OCI-LY3 (cell line): ENCODE measurements at regions not wholly inside any gene's neighbourhood (a gene's known extent, or its start where the extent isn't known, plus 50 kb on each side); places are given as distances from the start of the nearest gene placed in this dataset.

Source experiments
- H2AFZ ChIP-seq: fragments of 200-600, 300-600 bp; shearing (Covaris generic); 2 replicates; pipeline ENCODE4 v1.6.0; 2014; ENCODE audit warnings: antibody characterized with exemption, low read depth, low read length
- H3K27ac ChIP-seq: fragments of 200-600, 300-600 bp; sonication (generic); 2 replicates; pipeline ENCODE4 v1.5.1; 2014; ENCODE audit warnings: mild to moderate bottlenecking, low read length, moderate library complexity, mixed read lengths
- H3K27me3 ChIP-seq: fragments of 200-600, 300-600 bp; sonication (generic); 2 replicates; pipeline ENCODE4 v1.6.1; 2014; ENCODE audit warnings: low read depth, low read length, mixed read lengths
- H3K36me3 ChIP-seq: fragments of 200-600, 300-600 bp; sonication (generic); replicated peaks from 2 replicates; pipeline ENCODE3; 2014; ENCODE audit warnings: low read depth, low read length, mixed read lengths
- H3K4me1 ChIP-seq: fragments of 300-600, 200-600 bp; sonication (generic); 2 replicates; pipeline ENCODE4 v1.6.1; 2014; ENCODE audit warnings: low read length, mixed read lengths
- H3K4me2 ChIP-seq: fragments of 200-600, 300-600 bp; sonication (generic); 2 replicates; pipeline ENCODE4 v1.6.1; 2014; ENCODE audit warnings: low read length, mixed read lengths
- H3K4me3 ChIP-seq: fragments of 300-600, 200-600 bp; sonication (generic); 2 replicates; pipeline ENCODE4 v1.5.1; 2014; ENCODE audit warnings: antibody characterized with exemption, mild to moderate bottlenecking, low read length, moderate library complexity
- H3K79me2 ChIP-seq: fragments of 300-600, 200-600 bp; shearing (Covaris generic); 2 replicates; pipeline ENCODE4 v1.6.1; 2014; ENCODE audit warnings: mild to moderate bottlenecking, low read length, mixed read lengths
- H3K9ac ChIP-seq: fragments of 300-600, 200-600 bp; shearing (Covaris generic); 2 replicates; pipeline ENCODE4 v1.6.0; 2014; ENCODE audit warnings: mild to moderate bottlenecking, low read length, moderate library complexity
- H3K9me3 ChIP-seq: fragments of 200-600, 300-600 bp; shearing (Covaris generic); 2 replicates; pipeline ENCODE4 v1.6.1; 2014; ENCODE audit warnings: low read length, mixed read lengths; ENCODE audit not compliant: insufficient read depth
- H4K20me1 ChIP-seq: fragments of 200-600, 300-600 bp; sonication (generic); 2 replicates; pipeline ENCODE4 v1.6.1; 2016; ENCODE audit warnings: low read length, mixed read lengths; ENCODE audit not compliant: insufficient read depth
- EZH2phosphoT487 ChIP-seq: fragments of 200-600 bp; shearing (Covaris generic); IDR thresholded peaks from 2 replicates; pipeline ENCODE4 v1.6.1; 2018; ENCODE audit warnings: antibody characterized with exemption, mixed run types, low read depth
- TF ChIP-seq, protein P1 (sequence below): fragments of 200-600, 300-600 bp; sonication (generic); IDR thresholded peaks from 2 replicates; pipeline ENCODE4 v1.5.1; 2014; ENCODE audit warnings: antibody characterized with exemption, low read length, low read depth

DNA sequence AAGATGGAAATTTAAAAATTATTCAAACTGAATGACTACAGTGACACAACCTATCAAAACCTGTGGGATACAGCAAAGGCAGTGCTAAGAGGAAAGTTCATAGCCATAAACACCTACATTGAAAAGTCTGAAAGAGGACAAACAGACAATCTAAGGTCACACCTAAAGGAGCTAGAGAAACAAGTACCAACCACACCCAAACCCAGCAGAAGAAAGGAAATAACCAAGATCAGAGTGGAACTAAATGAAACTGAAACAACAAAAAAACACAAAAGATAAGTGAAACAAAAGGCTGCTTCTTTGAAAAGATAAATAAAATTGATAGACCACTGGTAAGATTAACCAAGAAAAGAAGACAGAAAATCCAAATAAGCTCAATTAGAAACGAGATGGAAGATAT is 247.2 kb upstream of the ZNF804A start:
- Histone ChIP-seq H3K9ac (no peak overlapping the region), H4K20me1 (no peaks in the 10 kb centered on the region), H3K27me3 (no peaks in the 10 kb centered on the region), H3K79me2 (no peaks in the 10 kb centered on the region), H3K4me2 (no peak overlapping the region), H3K36me3 (no peaks in the 10 kb centered on the region), H3K4me1 (no peaks in the 10 kb centered on the region), H3K9me3 (no peaks in the 10 kb centered on the region), H2AFZ (no peak overlapping the region), H3K4me3 (no peak overlapping the region), H3K27ac (no peak overlapping the region)
- TF ChIP-seq, protein P1, sequence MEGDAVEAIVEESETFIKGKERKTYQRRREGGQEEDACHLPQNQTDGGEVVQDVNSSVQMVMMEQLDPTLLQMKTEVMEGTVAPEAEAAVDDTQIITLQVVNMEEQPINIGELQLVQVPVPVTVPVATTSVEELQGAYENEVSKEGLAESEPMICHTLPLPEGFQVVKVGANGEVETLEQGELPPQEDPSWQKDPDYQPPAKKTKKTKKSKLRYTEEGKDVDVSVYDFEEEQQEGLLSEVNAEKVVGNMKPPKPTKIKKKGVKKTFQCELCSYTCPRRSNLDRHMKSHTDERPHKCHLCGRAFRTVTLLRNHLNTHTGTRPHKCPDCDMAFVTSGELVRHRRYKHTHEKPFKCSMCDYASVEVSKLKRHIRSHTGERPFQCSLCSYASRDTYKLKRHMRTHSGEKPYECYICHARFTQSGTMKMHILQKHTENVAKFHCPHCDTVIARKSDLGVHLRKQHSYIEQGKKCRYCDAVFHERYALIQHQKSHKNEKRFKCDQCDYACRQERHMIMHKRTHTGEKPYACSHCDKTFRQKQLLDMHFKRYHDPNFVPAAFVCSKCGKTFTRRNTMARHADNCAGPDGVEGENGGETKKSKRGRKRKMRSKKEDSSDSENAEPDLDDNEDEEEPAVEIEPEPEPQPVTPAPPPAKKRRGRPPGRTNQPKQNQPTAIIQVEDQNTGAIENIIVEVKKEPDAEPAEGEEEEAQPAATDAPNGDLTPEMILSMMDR = no peak
- no peak for TF ChIP-seq EZH2phosphoT487

GRCh38 chr2:184357033-184357432 is 241.3 kb upstream of the ZNF804A start:
- Histone ChIP-seq H2AFZ (peak overlapping the region; percentile 54; the same call in 1 of the 2 replicates), H3K9ac (no peak overlapping the region), H3K27me3 (no peaks in the 10 kb centered on the region), H3K79me2 (no peaks in the 10 kb centered on the region), H3K4me1 (peaks cover 7% of the 10 kb centered on the region), H4K20me1 (no peaks in the 10 kb centered on the region), H3K4me3 (peak overlapping the region; percentile 52), H3K4me2 (peak overlapping the region; percentile 62), H3K9me3 (no peaks in the 10 kb centered on the region), H3K36me3 (no peaks in the 10 kb centered on the region), H3K27ac (no peak overlapping the region)
- TF ChIP-seq, protein P1 = no peak
- TF ChIP-seq EZH2phosphoT487 = no peak

GRCh38 chr2:184359379-184359778 is 238.9 kb upstream of the ZNF804A start:
- H3K36me3 ChIP-seq = no peaks in the 10 kb centered on the region

GRCh38 chr2:184363213-184363612 is 235.1 kb upstream of the ZNF804A start:
- Histone ChIP-seq H3K9me3 (no peaks in the 10 kb centered on the region), H3K79me2 (no peaks in the 10 kb centered on the region), H3K27me3 (no peaks in the 10 kb centered on the region), H4K20me1 (no peaks in the 10 kb centered on the region), H3K4me3 (no peak overlapping the region), H2AFZ (no peak overlapping the region), H3K36me3 (no peaks in the 10 kb centered on the region), H3K4me1 (peaks cover 3% of the 10 kb centered on the region; the same call in 1 of the 2 replicates), H3K4me2 (no peak overlapping the region), H3K27ac (no peak overlapping the region), H3K9ac (no peak overlapping the region)
- no peak for TF ChIP-seq EZH2phosphoT487
- TF ChIP-seq, protein P1 = peak; percentile 22; the same call in 1 of the 2 replicates

More at GRCh38 chr2:184359379-184359778, 238.9 kb upstream of the ZNF804A start:
- Histone ChIP-seq H3K79me2 (no peaks in the 10 kb centered on the region), H3K27ac (no peak overlapping the region), H2AFZ (no peak overlapping the region), H3K4me1 (peaks cover 7% of the 10 kb centered on the region), H3K9ac (no peak overlapping the region), H3K4me3 (no peak overlapping the region), H3K4me2 (no peak overlapping the region), H3K27me3 (no peaks in the 10 kb centered on the region), H4K20me1 (no peaks in the 10 kb centered on the region), H3K9me3 (no peaks in the 10 kb centered on the region)
- TF ChIP-seq, protein P1 = no peak
- TF ChIP-seq EZH2phosphoT487 = no peak
